H1 (cell line): ENCODE measurements at regions not wholly inside any gene's neighbourhood (a gene's known extent, or its start where the extent isn't known, plus 50 kb on each side); places are given as distances from the start of the nearest gene placed in this dataset.

Experiments
- CEBPB ChIP-seq: IDR thresholded peaks from 2 replicates; pipeline ENCODE4 v1.6.1; 2012; ENCODE audit warnings: low read depth, low read length
- CREB1 ChIP-seq: IDR thresholded peaks from 2 replicates; pipeline ENCODE4 v1.6.1; 2012; ENCODE audit warnings: inconsistent platforms
- CTCF ChIP-seq, 3 experiments: IDR thresholded peaks; 1 replicate in 2 of 3; 2 replicates in 1 of 3; pipeline versions ENCODE4 v1.5.1 to v1.6.1; 2011; ENCODE audit warnings: low read length in 3 of 3, mild to moderate bottlenecking in 3 of 3, inconsistent platforms in 2 of 3, low read depth in 1 of 3, moderate library complexity in 1 of 3; ENCODE audit not compliant: insufficient read depth in 1 of 3; ENCODE audit errors: control extremely low read depth in 1 of 3
- E2F6 ChIP-seq: IDR thresholded peaks from 2 replicates; pipeline ENCODE4 v1.6.1; 2012; ENCODE audit warnings: inconsistent platforms
- HDAC2 ChIP-seq, 2 experiments: fragments of 300-600 bp in 1 of 2; sonication (generic) in 1 of 2; IDR thresholded peaks; 2 replicates each; pipeline ENCODE4 v1.6.1; 2011 to 2012; ENCODE audit warnings: low read depth in 2 of 2, low read length in 2 of 2, mild to moderate bottlenecking in 2 of 2, moderate library complexity in 2 of 2, borderline replicate concordance in 1 of 2, inconsistent platforms in 1 of 2
- JUN ChIP-seq: IDR thresholded peaks from 2 replicates; pipeline ENCODE4 v1.6.1; 2011; ENCODE audit warnings: low read depth, mild to moderate bottlenecking, improper control_type of control experiment, low read length
- MAX ChIP-seq: IDR thresholded peaks from 2 replicates; pipeline ENCODE4 v1.6.1; 2012; ENCODE audit warnings: inconsistent platforms
- POLR2A ChIP-seq, 2 experiments: IDR thresholded peaks; 1 replicate in 1 of 2; 2 replicates in 1 of 2; pipeline ENCODE4 v1.6.1; 2011; ENCODE audit warnings: low read depth in 2 of 2, low read length in 2 of 2, mild to moderate bottlenecking in 2 of 2; ENCODE audit errors: control extremely low read depth in 1 of 2
- POLR2AphosphoS5 ChIP-seq: IDR thresholded peaks from 2 replicates; pipeline ENCODE4 v1.6.1; 2011; ENCODE audit warnings: low read depth, low read length
- RAD21 ChIP-seq, 2 experiments: IDR thresholded peaks in 1 of 2; conservative IDR thresholded peaks in 1 of 2; 2 replicates each; pipeline ENCODE4 v1.6.1; 2011; ENCODE audit warnings: low read depth in 2 of 2, low read length in 2 of 2, improper control_type of control experiment in 1 of 2, inconsistent platforms in 1 of 2, mild to moderate bottlenecking in 1 of 2, moderate library complexity in 1 of 2
- TAF1 ChIP-seq: IDR thresholded peaks from 2 replicates; pipeline ENCODE4 v1.6.1; 2011; ENCODE audit warnings: mild to moderate bottlenecking, low read depth, low read length
- TAF7 ChIP-seq: optimal IDR thresholded peaks from 2 replicates; pipeline ENCODE3; 2011; ENCODE audit warnings: low read depth, mild to moderate bottlenecking, inconsistent platforms, low read length, moderate library complexity, borderline replicate concordance
- TCF12 ChIP-seq: IDR thresholded peaks from 2 replicates; pipeline ENCODE4 v1.6.1; 2011; ENCODE audit warnings: low read depth, mild to moderate bottlenecking, low read length
- TEAD4 ChIP-seq: IDR thresholded peaks from 2 replicates; pipeline ENCODE4 v1.6.1; 2012; ENCODE audit warnings: low read depth, low read length, inconsistent platforms, mixed read lengths

- TF ChIP-seq TEAD4 (no peak), CTCF (IDR thresholded peaks at IDR 0.05; ENCODE audit: control extremely low read depth in 1 of 3, insufficient read depth in 1 of 3, low read depth in 1 of 3, low read length in 3 of 3) (no peak), TCF12 (no peak), CEBPB (no peak), TAF7 (no peak), JUN (no peak), E2F6 (no peak), POLR2A (IDR thresholded peaks at IDR 0.05; ENCODE audit: control extremely low read depth in 1 of 2, low read depth in 2 of 2, low read length in 2 of 2) (no peak), TAF1 (no peak), MAX (no peak), POLR2AphosphoS5 (no peak), HDAC2 (IDR thresholded peaks at IDR 0.05; ENCODE audit: borderline replicate concordance in 1 of 2, low read depth in 2 of 2, low read length in 2 of 2) (no peak), RAD21 (IDR thresholded peaks at IDR 0.05 in 1 of 2, conservative IDR thresholded peaks at IDR 0.05 in 1 of 2; ENCODE audit: low read depth in 2 of 2, low read length in 2 of 2) (no peak), CREB1 (no peak)
Observed at GRCh38 chr11:120024586-120024985, 113.3 kb downstream of the TRIM29 start.
